Adrenal gland (tissue), 9 donors: ENCODE measurements at regions not wholly inside any gene's neighbourhood (a gene's known extent, or its start where the extent isn't known, plus 50 kb on each side); places are given as distances from the start of the nearest gene placed in this dataset.

Experiments
- DNase-seq, 7 donors: peaks; one replicate each; pipeline ENCODE4 v3.0.0-alpha.2; 2019 to 2020
- H3K27ac ChIP-seq, 5 donors: fragments of 200-600 bp; sonication (generic) in 4 of 5; 1 replicate in 3 of 5; 2 replicates in 2 of 5; pipeline versions ENCODE4 v1.5.1 to v1.8.0; 2016 to 2020; ENCODE audit warnings: mild to moderate bottlenecking in 1 of 5
- H3K27me3 ChIP-seq: fragments of 200-600 bp; 2 replicates; pipeline ENCODE4 v1.8.0; 2021
- H3K36me3 ChIP-seq, 2 donors: fragments of 200-600 bp; replicated peaks in 1 of 2; 1 replicate in 1 of 2; 2 replicates in 1 of 2; pipeline versions ENCODE4 v1.5.1 to v1.8.0; 2018 to 2022
- H3K4me1 ChIP-seq, 2 donors: fragments of 200-600 bp; replicated peaks in 1 of 2; 1 replicate in 1 of 2; 2 replicates in 1 of 2; pipeline versions ENCODE4 v1.5.1 to v1.8.0; 2018 to 2021
- H3K4me3 ChIP-seq, 4 donors: fragments of 200-600 bp; sonication (generic) in 3 of 4; one replicate each; pipeline ENCODE4 v1.5.1; 2016 to 2018
- H3K9me3 ChIP-seq, 3 donors: fragments of 200-600 bp; sonication (generic) in 1 of 3; replicated peaks in 1 of 3; 1 replicate in 2 of 3; 2 replicates in 1 of 3; pipeline versions ENCODE4 v1.5.1 to v1.8.0; 2016 to 2021
- POLR2A ChIP-seq, 2 donors: fragments of 450-650 bp; IDR thresholded peaks; one replicate each; pipeline ENCODE4 v1.6.1; 2017; ENCODE audit warnings: antibody characterized with exemption in 2 of 2, mild to moderate bottlenecking in 2 of 2, moderate library complexity in 1 of 2
- WGBS, 4 donors: extraction: QIAGEN DNeasy Blood & Tissue Kit in 2 of 4; methylation state at CpG; one replicate each; pipeline versions ENCODE4 v1.1.5 to v1.1.7; 2013 to 2017; 5-methylcytosine and 5-hydroxymethylcytosine counted together
- intact Hi-C, 2 donors: fragments of 100-400 bp; cut with DNase I; formaldehyde crosslinking; loops; one replicate each; pipeline versions ENCODE4 v1.14.1 to v1.15.0; 2022 to 2023
- TF ChIP-seq, protein P1 (sequence below), 6 experiments: fragments of 450-650 bp in 4 of 6; fragments of 200-600 bp in 2 of 6; sonication (generic) in 1 of 6; IDR thresholded peaks; 1 replicate in 5 of 6; 2 replicates in 1 of 6; pipeline versions ENCODE4 v1.5.1 to v1.8.0; 2016 to 2021; ENCODE audit warnings: antibody characterized with exemption in 6 of 6, mild to moderate bottlenecking in 2 of 6, moderate library complexity in 1 of 6
- donor health status: healthy with polysubstance abuse.
- donor health status: Bipolar disorder and iron deficiency.
- donor health status: DM: yes; HTN: yes; CAD: no.
- donor health status: DM: no; HTN: no; CAD: no.
- donor health status: DM: no; HTN: no; CAD: no.

DNA sequence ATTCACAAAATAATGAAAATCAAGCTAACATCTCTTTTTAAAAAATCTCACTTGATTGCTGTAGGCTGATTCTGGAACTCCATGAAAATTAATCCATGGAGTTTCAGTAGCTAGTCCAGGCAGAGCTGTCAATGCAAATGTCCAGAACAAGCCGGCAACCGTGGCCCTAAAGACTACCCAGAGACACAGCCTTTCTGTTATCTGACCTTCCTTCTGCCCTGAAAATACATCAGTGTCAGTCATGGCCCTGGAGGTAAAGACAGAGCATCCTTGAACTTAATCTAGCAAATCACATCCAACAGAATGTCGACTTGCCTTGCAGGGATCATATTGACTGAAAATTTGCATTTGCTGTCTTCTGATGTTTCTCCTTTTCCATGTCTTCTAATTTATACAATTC lies 887.4 kb upstream of the B3GALT2 start:
- DNase-seq, result no peak
- no peaks in the 10 kb centered on the region for H3K4me1 ChIP-seq
- WGBS, 4 donors, result 37 to 54% (median 41%) methylated on average over 3 of the region's 3 CpGs

DNA sequence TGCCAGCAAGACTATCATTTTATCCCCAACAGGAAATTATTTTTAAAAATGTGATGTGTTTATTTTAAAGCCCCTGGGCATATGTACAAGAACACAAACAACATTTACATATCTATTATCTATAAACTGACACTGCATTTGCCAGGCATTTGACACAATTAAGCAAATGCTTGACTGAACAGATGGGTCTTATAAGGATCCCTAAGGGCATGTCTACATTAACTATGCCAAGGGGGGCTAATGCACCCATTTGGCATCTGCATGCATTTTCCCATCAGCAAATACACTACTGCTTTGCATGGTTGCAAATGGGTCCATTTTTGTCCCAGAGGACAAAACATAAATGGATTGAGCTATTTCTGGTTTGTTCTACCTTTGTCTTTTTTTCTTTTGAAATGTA lies 884.8 kb upstream of the B3GALT2 start:
- no peak for DNase-seq
- no peak overlapping the region for H3K4me3 ChIP-seq
- intact Hi-C loops, result no loop called here
- H3K36me3 ChIP-seq, result no peaks in the 10 kb centered on the region
- no peaks in the 10 kb centered on the region for H3K9me3 ChIP-seq
- H3K4me1 ChIP-seq, result no peaks in the 10 kb centered on the region
- H3K27me3 ChIP-seq, result no peaks in the 10 kb centered on the region
- TF ChIP-seq, protein P1, sequence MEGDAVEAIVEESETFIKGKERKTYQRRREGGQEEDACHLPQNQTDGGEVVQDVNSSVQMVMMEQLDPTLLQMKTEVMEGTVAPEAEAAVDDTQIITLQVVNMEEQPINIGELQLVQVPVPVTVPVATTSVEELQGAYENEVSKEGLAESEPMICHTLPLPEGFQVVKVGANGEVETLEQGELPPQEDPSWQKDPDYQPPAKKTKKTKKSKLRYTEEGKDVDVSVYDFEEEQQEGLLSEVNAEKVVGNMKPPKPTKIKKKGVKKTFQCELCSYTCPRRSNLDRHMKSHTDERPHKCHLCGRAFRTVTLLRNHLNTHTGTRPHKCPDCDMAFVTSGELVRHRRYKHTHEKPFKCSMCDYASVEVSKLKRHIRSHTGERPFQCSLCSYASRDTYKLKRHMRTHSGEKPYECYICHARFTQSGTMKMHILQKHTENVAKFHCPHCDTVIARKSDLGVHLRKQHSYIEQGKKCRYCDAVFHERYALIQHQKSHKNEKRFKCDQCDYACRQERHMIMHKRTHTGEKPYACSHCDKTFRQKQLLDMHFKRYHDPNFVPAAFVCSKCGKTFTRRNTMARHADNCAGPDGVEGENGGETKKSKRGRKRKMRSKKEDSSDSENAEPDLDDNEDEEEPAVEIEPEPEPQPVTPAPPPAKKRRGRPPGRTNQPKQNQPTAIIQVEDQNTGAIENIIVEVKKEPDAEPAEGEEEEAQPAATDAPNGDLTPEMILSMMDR (IDR thresholded peaks at IDR 0.05), result no peak
- TF ChIP-seq POLR2A (IDR thresholded peaks at IDR 0.05), result no peak
- H3K27ac ChIP-seq, result no peak overlapping the region

More for the DNA sequence above, 887.4 kb upstream of the B3GALT2 start:
- intact Hi-C loops, result no loop called here
- TF ChIP-seq, protein P1 (IDR thresholded peaks at IDR 0.05), result no peak
- no peak for TF ChIP-seq POLR2A (IDR thresholded peaks at IDR 0.05)
- Histone ChIP-seq H3K36me3 (no peaks in the 10 kb centered on the region), H3K9me3 (no peaks in the 10 kb centered on the region), H3K27me3 (no peaks in the 10 kb centered on the region), H3K4me3 (no peak overlapping the region), H3K27ac (no peak overlapping the region)

DNA sequence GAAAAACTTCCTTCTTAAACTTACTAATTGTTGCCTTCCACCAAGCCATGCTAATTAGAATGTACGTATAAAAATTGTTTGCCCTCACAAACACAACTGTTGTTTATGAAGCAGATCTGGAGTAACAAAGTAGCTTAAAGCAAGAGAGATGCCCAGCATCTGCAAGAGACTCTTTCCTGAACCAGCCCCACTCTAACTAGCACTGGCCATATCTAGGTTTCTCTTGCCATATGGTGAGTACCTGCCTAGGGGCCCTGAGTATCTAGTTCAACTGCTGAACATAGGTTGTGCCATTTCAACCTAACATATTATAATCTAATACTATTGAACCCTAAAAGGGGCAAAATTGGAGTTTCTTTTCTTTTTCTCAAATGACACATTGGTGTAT lies 883.4 kb upstream of the B3GALT2 start:
- no peak for DNase-seq
- H3K27ac ChIP-seq, result no peak overlapping the region
- no peaks in the 10 kb centered on the region for H3K36me3 ChIP-seq
- H3K9me3 ChIP-seq, result no peaks in the 10 kb centered on the region
- WGBS, 4 donors, result 84 to 100% (median 86%) methylated on average over 1 of the region's 1 CpG
- no peaks in the 10 kb centered on the region for H3K4me1 ChIP-seq
- H3K4me3 ChIP-seq, result no peak overlapping the region
- TF ChIP-seq, protein P1 (IDR thresholded peaks at IDR 0.05), result no peak
- no peak for TF ChIP-seq POLR2A (IDR thresholded peaks at IDR 0.05)
- intact Hi-C loops, result no loop called here
- no peaks in the 10 kb centered on the region for H3K27me3 ChIP-seq

DNA sequence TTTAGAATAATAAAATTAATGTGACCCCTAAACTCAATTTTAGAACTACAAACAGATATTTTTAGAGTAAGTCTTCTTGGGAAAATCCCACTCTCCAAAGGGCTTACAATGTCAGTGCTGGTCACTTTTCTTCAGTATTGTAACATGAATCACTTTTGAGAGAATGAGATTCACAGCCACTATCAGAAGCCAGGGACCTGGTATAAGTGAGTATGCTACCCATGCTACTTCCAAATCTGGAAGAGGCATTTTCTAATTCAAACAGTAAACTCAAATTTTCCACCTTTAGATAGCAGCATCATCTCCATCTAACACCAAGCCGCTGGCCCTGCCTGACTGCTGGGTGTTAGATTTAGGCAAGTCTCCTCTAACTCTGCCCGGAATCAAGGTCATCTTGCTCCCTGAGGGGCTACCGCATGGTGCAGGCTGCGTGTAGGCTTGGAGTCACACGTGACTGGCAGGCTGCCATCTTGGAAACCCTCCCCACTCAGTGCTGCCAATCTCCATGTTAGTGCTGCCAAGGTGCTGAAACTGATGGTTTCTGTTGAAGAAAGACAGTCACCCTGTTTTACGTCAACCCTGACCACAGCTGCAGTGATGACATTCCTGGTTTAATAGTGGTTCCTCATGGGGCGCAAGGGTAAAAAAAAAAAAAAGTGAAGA lies 882.9 kb upstream of the B3GALT2 start:
- WGBS, 4 donors, result 59 to 73% (median 67%) methylated on average over 7 of the region's 7 CpGs
- H3K27me3 ChIP-seq, result no peaks in the 10 kb centered on the region
- H3K4me1 ChIP-seq, result no peaks in the 10 kb centered on the region
- no peak for DNase-seq
- intact Hi-C loops, result no loop called here
- TF ChIP-seq, protein P1 (IDR thresholded peaks at IDR 0.05), result no peak
- TF ChIP-seq POLR2A (IDR thresholded peaks at IDR 0.05), result no peak
- no peaks in the 10 kb centered on the region for H3K9me3 ChIP-seq
- H3K4me3 ChIP-seq, result no peak overlapping the region
- no peaks in the 10 kb centered on the region for H3K36me3 ChIP-seq
- H3K27ac ChIP-seq, result no peak overlapping the region
